PC-3 (cell line): ENCODE measurements at regions not wholly inside any gene's neighbourhood (a gene's known extent, or its start where the extent isn't known, plus 50 kb on each side); places are given as distances from the start of the nearest gene placed in this dataset.

ENCODE experiments used
- ATAC-seq: fragments of 200-7000 bp; cut with Tn5 transposase; 2 replicates; pipeline ENCODE4 v1.9.1; 2020; ENCODE audit warnings: mild to moderate bottlenecking, moderate library complexity
- BruUV-seq: library from RNA; stranded (reverse); fragments of 400-500 nt; replicated peaks from 2 replicates; lab custom pipeline; 2021; lab: Mats Ljungman, UMichigan
- CTCF ChIA-PET: fragments of 300-600 bp; sonication (Branson Sonifier 250); formaldehyde crosslinking; loops from one replicate; lab custom pipeline; 2022; ENCODE audit warnings: antibody characterized with exemption; lab: Charles Lee
- POLR2A ChIA-PET: fragments of 300-600 bp; sonication (Branson Sonifier 250); formaldehyde crosslinking; loops from one replicate; lab custom pipeline; 2022; ENCODE audit warnings: antibody characterized with exemption; ENCODE audit not compliant: unreplicated experiment; lab: Charles Lee
- DNase-seq: peaks from one replicate; pipeline ENCODE4 v3.0.0-alpha.2; 2015
- H2AFZ ChIP-seq: fragments of 300-600 bp; sonication (generic); 2 replicates; pipeline ENCODE4 v1.6.0; 2016; ENCODE audit warnings: antibody characterized with exemption, low read length
- H3F3A ChIP-seq: fragments of 300-600 bp; sonication (generic); one replicate; pipeline ENCODE4 v1.6.0; 2017; ENCODE audit warnings: antibody characterized with exemption, low read length, control low read depth, mild to moderate bottlenecking; ENCODE audit not compliant: unreplicated experiment
- H3K27ac ChIP-seq: fragments of 300-600 bp; sonication (generic); 2 replicates; pipeline ENCODE4 v1.5.1; 2016; ENCODE audit warnings: mild to moderate bottlenecking, low read length
- H3K27me3 ChIP-seq: fragments of 300-600 bp; sonication (generic); 2 replicates; pipeline ENCODE4 v1.6.1; 2016; ENCODE audit warnings: low read length, mixed read lengths
- H3K36me3 ChIP-seq: fragments of 300-600 bp; sonication (generic); 2 replicates; pipeline ENCODE4 v1.6.1; 2016; ENCODE audit warnings: low read depth, mixed run types, low read length, mixed read lengths
- H3K4me1 ChIP-seq: fragments of 300-600 bp; sonication (generic); 2 replicates; pipeline ENCODE4 v1.5.1; 2016; ENCODE audit warnings: low read length; ENCODE audit not compliant: insufficient read depth
- H3K4me2 ChIP-seq: fragments of 300-600 bp; sonication (generic); 2 replicates; pipeline ENCODE4 v1.6.0; 2016; ENCODE audit warnings: low read length
- H3K4me3 ChIP-seq: fragments of 300-600 bp; sonication (generic); 2 replicates; pipeline ENCODE4 v1.5.1; 2016; ENCODE audit warnings: mild to moderate bottlenecking, low read length, mixed read lengths
- H3K79me2 ChIP-seq: fragments of 300-600 bp; sonication (generic); 2 replicates; pipeline ENCODE4 v1.6.1; 2017; ENCODE audit warnings: low read length, mixed read lengths
- H3K9ac ChIP-seq: fragments of 300-600 bp; sonication (generic); 2 replicates; pipeline ENCODE4 v1.6.0; 2016; ENCODE audit warnings: mild to moderate bottlenecking, low read length
- H3K9me2 ChIP-seq: fragments of 300-600 bp; sonication (generic); replicated peaks from 2 replicates; pipeline ENCODE4 v1.6.1; 2016; ENCODE audit warnings: mixed run types, low read length, mixed read lengths
- H3K9me3 ChIP-seq: fragments of 300-600 bp; sonication (generic); 2 replicates; pipeline ENCODE4 v1.6.1; 2016; ENCODE audit warnings: low read length, mixed read lengths
- H4K20me1 ChIP-seq: fragments of 300-600 bp; sonication (generic); 2 replicates; pipeline ENCODE4 v1.6.1; 2016; ENCODE audit warnings: low read length, mixed read lengths
- EZH2 ChIP-seq: fragments of 300-600 bp; sonication (generic); IDR thresholded peaks from one replicate; pipeline ENCODE4 v1.6.1; 2017; ENCODE audit warnings: antibody characterized with exemption, mild to moderate bottlenecking, low read length; ENCODE audit not compliant: unreplicated experiment
- EZH2phosphoT487 ChIP-seq: fragments of 300-600 bp; sonication (generic); IDR thresholded peaks from 2 replicates; pipeline ENCODE4 v1.6.1; 2018; ENCODE audit warnings: mild to moderate bottlenecking, antibody characterized with exemption, low read length, borderline replicate concordance
- intact Hi-C: fragments of 100-400 bp; cut with micrococcal nuclease; formaldehyde crosslinking; loops from 2 replicates; pipeline ENCODE4 v1.9.0; 2023
- TF ChIP-seq, protein P1 (sequence below): fragments of 300-600 bp; sonication (generic); conservative IDR thresholded peaks from 2 replicates; pipeline ENCODE4 v1.5.1; 2017; ENCODE audit warnings: antibody characterized with exemption, low read depth, mild to moderate bottlenecking, low read length

GRCh38 chr20:23290761-23291574 is 59.6 kb upstream of the NXT1 start:
- no peak for TF ChIP-seq EZH2
- TF ChIP-seq, protein P1, sequence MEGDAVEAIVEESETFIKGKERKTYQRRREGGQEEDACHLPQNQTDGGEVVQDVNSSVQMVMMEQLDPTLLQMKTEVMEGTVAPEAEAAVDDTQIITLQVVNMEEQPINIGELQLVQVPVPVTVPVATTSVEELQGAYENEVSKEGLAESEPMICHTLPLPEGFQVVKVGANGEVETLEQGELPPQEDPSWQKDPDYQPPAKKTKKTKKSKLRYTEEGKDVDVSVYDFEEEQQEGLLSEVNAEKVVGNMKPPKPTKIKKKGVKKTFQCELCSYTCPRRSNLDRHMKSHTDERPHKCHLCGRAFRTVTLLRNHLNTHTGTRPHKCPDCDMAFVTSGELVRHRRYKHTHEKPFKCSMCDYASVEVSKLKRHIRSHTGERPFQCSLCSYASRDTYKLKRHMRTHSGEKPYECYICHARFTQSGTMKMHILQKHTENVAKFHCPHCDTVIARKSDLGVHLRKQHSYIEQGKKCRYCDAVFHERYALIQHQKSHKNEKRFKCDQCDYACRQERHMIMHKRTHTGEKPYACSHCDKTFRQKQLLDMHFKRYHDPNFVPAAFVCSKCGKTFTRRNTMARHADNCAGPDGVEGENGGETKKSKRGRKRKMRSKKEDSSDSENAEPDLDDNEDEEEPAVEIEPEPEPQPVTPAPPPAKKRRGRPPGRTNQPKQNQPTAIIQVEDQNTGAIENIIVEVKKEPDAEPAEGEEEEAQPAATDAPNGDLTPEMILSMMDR = no peak
- TF ChIP-seq EZH2phosphoT487 = no peak
- intact Hi-C loops = no loop called here

GRCh38 chr20:23289724-23290395 is 60.7 kb upstream of the NXT1 start:
- H3K36me3 ChIP-seq = no peaks in the 10 kb centered on the region
- H3F3A ChIP-seq = no peaks in the 10 kb centered on the region
- DNase-seq (no peak), ATAC-seq (no peak)
- no peak overlapping the region for H3K9ac ChIP-seq
- H3K9me2 ChIP-seq = no peaks in the 10 kb centered on the region
- intact Hi-C loops = no loop called here
- no peak overlapping the region for H3K4me2 ChIP-seq
- CTCF ChIA-PET = no interaction called here
- POLR2A ChIA-PET = no interaction called here
- no peaks in the 10 kb centered on the region for H4K20me1 ChIP-seq
- TF ChIP-seq EZH2 (no peak), EZH2phosphoT487 (no peak)
- TF ChIP-seq, protein P1 = no peak
- no peak overlapping the region for H3K27ac ChIP-seq
- no TSS peak for BruUV-seq
- H2AFZ ChIP-seq = no peak overlapping the region
- no peaks in the 10 kb centered on the region for H3K9me3 ChIP-seq
- no peaks in the 10 kb centered on the region for H3K4me1 ChIP-seq
- H3K4me3 ChIP-seq = no peak overlapping the region
- no peaks in the 10 kb centered on the region for H3K79me2 ChIP-seq
- H3K27me3 ChIP-seq = peaks cover 67% of the 10 kb centered on the region

More at GRCh38 chr20:23290761-23291574, 59.6 kb upstream of the NXT1 start:
- Histone ChIP-seq H3K9me2 (no peaks in the 10 kb centered on the region), H3K9ac (no peak overlapping the region), H3K9me3 (no peaks in the 10 kb centered on the region), H3F3A (no peaks in the 10 kb centered on the region), H3K4me3 (no peak overlapping the region), H3K27ac (no peak overlapping the region), H3K79me2 (no peaks in the 10 kb centered on the region), H3K36me3 (no peaks in the 10 kb centered on the region), H3K4me2 (no peak overlapping the region), H2AFZ (no peak overlapping the region), H3K4me1 (no peaks in the 10 kb centered on the region), H4K20me1 (no peaks in the 10 kb centered on the region), H3K27me3 (peaks cover 77% of the 10 kb centered on the region)
- BruUV-seq = no TSS peak
- ChIA-PET CTCF (no interaction called here), POLR2A (no interaction called here)
- ATAC-seq = no peak
- DNase-seq = no peak

DNA sequence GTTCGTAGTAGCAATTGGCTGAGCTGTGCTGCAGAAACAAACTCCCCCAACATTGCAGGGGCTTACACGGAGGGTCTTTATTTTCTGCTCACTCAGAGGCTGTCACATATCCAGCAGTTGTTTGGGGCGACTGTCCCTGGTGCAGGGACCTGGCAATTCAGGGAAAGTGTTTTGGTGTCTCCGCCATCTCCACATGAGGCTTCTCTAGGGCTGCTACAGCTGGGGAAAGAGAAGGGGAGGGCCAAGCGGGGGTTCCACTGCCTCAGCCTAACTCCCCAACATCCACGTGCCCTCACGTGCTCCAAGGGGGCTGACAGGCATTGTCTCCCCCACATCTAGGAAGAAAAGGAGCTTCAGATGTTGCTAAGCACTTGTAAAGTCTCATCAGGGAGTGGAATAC is 61.3 kb upstream of the NXT1 start:
- Histone ChIP-seq H3K9me3 (no peaks in the 10 kb centered on the region), H3K4me2 (no peak overlapping the region), H3F3A (no peaks in the 10 kb centered on the region), H4K20me1 (no peaks in the 10 kb centered on the region), H2AFZ (no peak overlapping the region), H3K4me1 (no peaks in the 10 kb centered on the region), H3K27me3 (peaks cover 67% of the 10 kb centered on the region), H3K79me2 (no peaks in the 10 kb centered on the region), H3K9me2 (no peaks in the 10 kb centered on the region), H3K9ac (no peak overlapping the region), H3K4me3 (no peak overlapping the region), H3K27ac (no peak overlapping the region), H3K36me3 (no peaks in the 10 kb centered on the region)
- ChIA-PET CTCF (no interaction called here), POLR2A (no interaction called here)
- TF ChIP-seq EZH2phosphoT487 (no peak), EZH2 (no peak)
- TF ChIP-seq, protein P1 = no peak
- BruUV-seq = no TSS peak
- DNase-seq = no peak
- ATAC-seq = no peak
- intact Hi-C loops = no loop called here
